Renal cortex interstitium (tissue), 11 donors: ENCODE measurements at regions not wholly inside any gene's neighbourhood (a gene's known extent, or its start where the extent isn't known, plus 50 kb on each side); places are given as distances from the start of the nearest gene placed in this dataset.
"Not testable (repeated sequence)": the region's sequence is repeated elsewhere in the genome, so short reads cannot be mapped to it uniquely, and the experiment has no call there.

Source experiments
- DNase-seq, 11 donors: peaks; one replicate each; pipeline ENCODE4 v3.0.0-alpha.2; 2013; ENCODE audit warnings: low read depth in 9 of 11, low spot score in 4 of 11; ENCODE audit errors: extremely low read depth in 1 of 11

- no peak for DNase-seq
Observed at GRCh38 chr10:65231148-65231547, 1694.7 kb upstream of the LRRTM3 start.

- DNase-seq = no peak
Observed at GRCh38 chr10:65234261-65234660, 1691.6 kb upstream of the LRRTM3 start.

- DNase-seq = no peak
Observed at GRCh38 chr10:65235266-65235665, 1690.6 kb upstream of the LRRTM3 start.

- no peak for DNase-seq
Observed at GRCh38 chr10:65235846-65236245, 1690.0 kb upstream of the LRRTM3 start.

- DNase-seq = no peak
Observed at GRCh38 chr10:65265451-65265954, 1660.3 kb upstream of the LRRTM3 start.

GRCh38 chr10:65269551-65269950 is 1656.3 kb upstream of the LRRTM3 start:
- DNase-seq = not testable (repeated sequence)

- DNase-seq = no peak
Observed at GRCh38 chr10:65270969-65271368, 1654.9 kb upstream of the LRRTM3 start.

GRCh38 chr10:65273115-65273514 is 1652.7 kb upstream of the LRRTM3 start:
- no peak for DNase-seq

GRCh38 chr10:65275296-65275695 is 1650.5 kb upstream of the LRRTM3 start:
- no peak for DNase-seq

GRCh38 chr10:65284495-65285041 is 1641.3 kb upstream of the LRRTM3 start:
- no peak for DNase-seq

- DNase-seq = not testable (repeated sequence)
Observed at GRCh38 chr10:65285726-65286125, 1640.1 kb upstream of the LRRTM3 start.

GRCh38 chr10:65291286-65291685 is 1634.5 kb upstream of the LRRTM3 start:
- DNase-seq = no peak

GRCh38 chr10:65292551-65292950 is 1633.3 kb upstream of the LRRTM3 start:
- DNase-seq = no peak

GRCh38 chr10:65294329-65294728 is 1631.5 kb upstream of the LRRTM3 start:
- no peak for DNase-seq

- no peak for DNase-seq
Observed at GRCh38 chr10:65301181-65301580, 1624.7 kb upstream of the LRRTM3 start.

- no peak for DNase-seq
Observed at GRCh38 chr10:65306201-65306600, 1619.6 kb upstream of the LRRTM3 start.

GRCh38 chr10:65312876-65313275 is 1613.0 kb upstream of the LRRTM3 start:
- no peak for DNase-seq

- no peak for DNase-seq
Observed at GRCh38 chr10:65313406-65313805, 1612.4 kb upstream of the LRRTM3 start.

GRCh38 chr10:65314253-65314652 is 1611.6 kb upstream of the LRRTM3 start:
- no peak for DNase-seq

- no peak for DNase-seq
Observed at GRCh38 chr10:65319493-65319892, 1606.3 kb upstream of the LRRTM3 start.

GRCh38 chr10:65320236-65321026 is 1605.4 kb upstream of the LRRTM3 start:
- DNase-seq = no peak
